Ishikawa (cell line): ENCODE measurements at regions not wholly inside any gene's neighbourhood (a gene's known extent, or its start where the extent isn't known, plus 50 kb on each side); places are given as distances from the start of the nearest gene placed in this dataset.

Source experiments
- MAX ChIP-seq: IDR thresholded peaks from 2 replicates; pipeline ENCODE4 v1.6.1; 2012
- TEAD4 ChIP-seq: IDR thresholded peaks from 2 replicates; pipeline ENCODE4 v1.6.1; 2012

- TF ChIP-seq MAX = no peak
- TF ChIP-seq TEAD4 = no peak
These were observed 170.8 kb upstream of the RAI2 start for GRCh38 chrX:18031726-18032375.
